ENCODE measurements at regions not wholly inside any gene's neighbourhood (a gene's known extent, or its start where the extent isn't known, plus 50 kb on each side); places are given as distances from the start of the nearest gene placed in this dataset.

- no peak for DNase-seq
Measured at GRCh38 chr4:156593464-156593863, 378.1 kb downstream of the PDGFC start.

DNA sequence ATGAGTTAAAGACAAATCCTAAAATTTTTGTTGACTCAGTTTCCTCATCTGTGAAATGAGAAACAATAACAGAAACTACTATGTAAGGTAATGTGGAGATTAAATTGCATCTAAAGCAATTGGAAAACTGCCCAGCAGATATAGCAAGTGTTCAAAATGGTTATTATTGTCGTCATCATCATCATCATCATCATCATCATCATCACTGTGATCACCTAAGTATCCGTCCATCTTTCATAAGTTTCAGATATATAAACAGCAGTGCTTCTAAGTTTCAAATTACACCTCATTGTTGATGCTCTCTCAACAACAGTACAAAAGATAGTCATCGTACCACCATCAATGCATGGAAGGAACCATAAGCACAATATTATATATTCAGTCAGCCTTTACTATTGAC, 379.9 kb downstream of the PDGFC start:
- no peak for DNase-seq

GRCh38 chr4:156584100-156584499, 387.5 kb downstream of the PDGFC start:
- DNase-seq = no peak

DNA sequence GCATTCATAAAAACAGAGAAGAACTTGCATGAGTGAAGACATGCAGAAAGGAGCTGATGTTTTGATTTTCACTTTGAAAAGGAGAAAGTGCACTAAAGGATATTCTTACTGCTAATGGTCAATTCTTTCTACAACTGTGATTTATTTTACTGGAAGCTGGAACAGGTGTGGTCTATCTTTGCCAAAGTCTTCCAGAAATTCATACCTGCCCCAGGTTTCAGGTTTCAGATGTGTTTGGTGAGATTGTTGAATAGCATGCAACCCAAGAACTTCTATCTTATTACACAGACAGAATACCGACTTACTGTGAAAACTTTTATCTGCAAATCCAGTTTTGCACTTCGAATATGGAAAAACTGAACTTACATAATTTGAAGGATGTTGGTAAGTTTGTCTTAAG, 388.3 kb downstream of the PDGFC start:
- no peak for DNase-seq

GRCh38 chr4:156581282-156582063, 390.1 kb downstream of the PDGFC start:
- no peak for DNase-seq

DNA sequence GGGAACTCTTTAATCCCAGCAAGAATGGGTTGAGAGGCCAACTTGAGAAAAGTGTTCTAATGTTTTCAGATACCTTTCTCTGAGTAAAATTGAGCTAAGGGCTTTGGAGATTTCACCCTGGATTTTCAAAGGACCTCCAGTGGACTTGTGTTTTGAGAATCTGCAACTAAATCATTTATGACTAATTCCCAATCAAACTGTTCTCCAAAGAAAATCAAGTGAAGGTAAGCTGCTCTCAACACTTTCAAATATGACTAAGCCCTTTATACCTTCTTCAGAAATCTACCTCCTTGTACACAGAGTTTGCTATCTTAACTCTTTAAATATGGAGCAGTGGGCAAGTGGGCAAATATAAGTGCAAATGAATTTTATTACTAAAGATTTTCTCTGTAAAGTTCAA, 392.9 kb downstream of the PDGFC start:
- no peak for DNase-seq

DNA sequence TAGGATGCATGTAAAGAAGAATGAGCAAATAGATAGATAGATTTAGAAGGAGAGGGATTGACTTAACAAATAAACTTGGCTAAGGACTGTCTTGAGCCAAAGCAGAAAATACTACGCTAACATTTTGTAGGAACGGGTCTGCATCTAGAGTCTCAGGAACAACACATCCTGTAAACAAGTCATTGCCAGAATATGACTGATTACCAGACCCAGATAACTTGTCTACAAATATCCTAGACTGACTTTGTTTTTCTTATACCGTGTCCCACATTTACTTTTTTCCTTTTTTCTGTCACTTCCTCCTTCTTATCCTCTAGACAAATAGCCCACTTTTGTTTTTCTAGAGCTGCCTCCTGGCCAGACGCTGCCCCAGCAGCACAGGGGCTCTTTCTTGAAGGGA, 393.6 kb downstream of the PDGFC start:
- DNase-seq = no peak

DNA sequence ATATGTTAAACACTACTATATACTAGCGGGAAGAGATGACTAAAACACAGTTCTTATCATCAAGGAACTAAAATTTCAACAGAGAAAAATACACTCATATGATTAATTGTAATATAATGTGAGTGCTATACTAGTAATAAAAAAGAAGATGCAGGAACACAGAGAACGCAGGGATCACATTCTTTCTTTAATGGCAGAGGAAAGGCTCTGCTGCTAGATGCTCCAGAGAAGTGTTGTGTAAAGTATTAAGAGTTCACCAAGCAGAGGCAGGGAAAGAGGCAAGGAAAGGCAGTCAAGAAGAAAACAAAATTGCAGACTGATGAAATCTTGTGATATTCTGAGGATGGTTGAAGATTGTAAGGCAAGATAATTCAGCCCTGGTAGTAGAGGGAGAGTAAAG, 394.7 kb downstream of the PDGFC start:
- no peak for DNase-seq

GRCh38 chr4:156575430-156576073, 396.0 kb downstream of the PDGFC start:
- DNase-seq = no peak

GRCh38 chr4:156571146-156571545, 400.5 kb downstream of the PDGFC start:
- DNase-seq = no peak

DNA sequence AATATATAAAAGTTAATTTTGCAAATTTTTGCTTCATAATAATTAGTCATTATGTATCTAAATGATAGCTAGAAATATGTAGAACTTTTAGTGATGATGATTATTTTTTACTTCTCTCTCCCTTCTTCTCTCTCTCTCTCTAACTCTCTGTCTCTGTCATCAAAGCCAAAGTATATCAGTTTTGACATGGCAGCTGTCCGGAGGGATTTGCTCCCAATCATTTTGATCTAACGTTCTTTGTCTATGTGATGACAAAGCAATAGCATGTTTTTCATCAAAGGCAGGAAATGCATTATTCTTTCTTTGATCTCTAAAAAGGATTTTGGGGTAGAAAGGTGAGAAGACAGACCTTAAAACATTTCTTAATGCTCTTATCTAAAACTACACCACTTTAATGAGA, 402.1 kb downstream of the PDGFC start:
- DNase-seq = no peak

DNA sequence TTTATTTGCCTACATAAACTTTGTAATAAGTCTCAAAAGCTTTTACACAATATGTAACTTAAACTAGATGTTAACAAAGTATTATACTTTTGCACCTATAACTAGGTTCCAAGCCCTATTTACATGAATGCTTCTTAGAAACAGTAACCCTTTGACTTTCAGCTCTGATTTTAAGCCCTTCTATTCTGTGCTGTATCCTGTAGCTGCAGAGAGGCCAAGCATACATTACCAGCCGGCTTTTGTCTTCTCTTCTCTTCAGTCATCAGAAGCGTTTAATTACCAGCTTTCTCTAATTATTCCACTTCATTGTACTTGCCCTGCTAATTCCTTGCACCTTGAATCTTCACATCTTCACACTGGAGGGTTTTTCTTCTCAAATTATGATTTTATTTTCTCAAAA, 403.1 kb downstream of the PDGFC start:
- DNase-seq = no peak

- no peak for DNase-seq
Measured at GRCh38 chr4:156568041-156568440, 403.6 kb downstream of the PDGFC start.

DNA sequence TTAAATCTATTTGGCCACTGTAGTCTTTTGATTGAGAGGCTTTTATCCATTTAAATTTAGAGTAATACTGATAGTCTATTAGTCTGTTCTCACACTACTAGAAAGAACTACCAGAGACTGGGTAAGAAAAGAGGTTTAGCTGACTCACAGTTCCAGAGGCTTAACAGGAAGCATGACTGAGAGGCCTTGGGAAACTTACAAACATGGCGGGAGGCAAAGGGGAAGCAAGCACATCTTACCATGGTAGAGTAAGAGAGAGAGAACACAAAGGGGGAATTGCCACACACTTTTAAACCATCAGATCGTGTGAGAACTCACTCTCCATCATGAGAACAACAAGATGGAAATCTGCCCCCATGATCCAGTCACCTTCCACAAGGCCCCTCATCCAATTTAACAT, 410.9 kb downstream of the PDGFC start:
- DNase-seq = no peak

- DNase-seq = no peak
Measured at GRCh38 chr4:156559346-156559745, 412.3 kb downstream of the PDGFC start.

DNA sequence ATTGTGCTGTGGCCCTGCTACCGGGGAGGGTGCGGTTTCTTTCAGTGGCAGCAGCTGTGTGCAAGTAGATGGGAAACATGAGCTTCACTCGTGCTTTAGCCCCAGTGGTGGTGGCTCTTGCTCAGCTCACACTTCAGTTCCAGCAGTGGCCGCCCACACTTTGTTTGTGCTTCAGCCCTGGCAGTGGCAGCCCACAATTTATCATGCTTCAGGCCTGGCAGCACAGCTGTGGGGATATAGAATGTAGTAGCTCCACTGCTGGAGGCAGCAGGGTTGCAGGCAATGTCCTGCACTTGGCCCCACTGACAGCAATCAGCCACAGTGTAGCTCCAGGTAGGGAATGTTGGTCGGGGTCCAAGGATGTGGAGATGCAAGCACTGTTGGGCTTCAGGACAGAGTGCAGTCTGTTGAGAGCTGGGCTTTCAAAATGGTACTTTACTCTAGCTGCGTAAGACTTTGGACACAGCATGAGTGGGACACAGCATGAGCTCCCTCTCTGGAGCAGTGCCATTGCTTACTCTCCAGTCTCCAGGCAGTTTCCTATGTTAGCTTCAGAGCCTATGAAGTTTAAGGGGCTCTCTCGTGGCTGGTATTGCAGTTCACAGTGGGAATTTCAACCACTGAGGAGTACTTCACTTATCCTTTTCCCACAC, 413.1 kb downstream of the PDGFC start:
- no peak for DNase-seq

DNA sequence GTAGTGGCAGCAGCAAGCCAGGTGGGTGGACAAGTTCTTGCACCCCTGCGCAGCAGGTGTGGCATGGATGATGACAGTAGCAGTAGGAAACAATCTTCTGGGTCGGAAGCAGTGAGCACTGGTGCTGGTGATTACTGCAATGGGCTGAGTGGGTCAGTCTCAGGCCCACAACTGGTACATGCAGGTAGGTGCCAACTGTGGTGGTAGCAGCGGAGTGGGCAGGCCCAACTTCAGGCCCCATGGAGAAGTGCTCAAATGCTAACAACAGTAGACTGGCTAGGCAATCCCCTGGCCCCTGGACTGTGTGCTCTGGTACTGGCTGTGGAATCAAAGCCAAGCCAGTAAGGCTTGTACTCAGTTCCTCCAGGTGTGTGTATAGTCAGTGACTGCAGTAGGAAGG, 413.7 kb downstream of the PDGFC start:
- DNase-seq = no peak

- DNase-seq = no peak
Measured at GRCh38 chr4:156556336-156556735, 415.3 kb downstream of the PDGFC start.

DNA sequence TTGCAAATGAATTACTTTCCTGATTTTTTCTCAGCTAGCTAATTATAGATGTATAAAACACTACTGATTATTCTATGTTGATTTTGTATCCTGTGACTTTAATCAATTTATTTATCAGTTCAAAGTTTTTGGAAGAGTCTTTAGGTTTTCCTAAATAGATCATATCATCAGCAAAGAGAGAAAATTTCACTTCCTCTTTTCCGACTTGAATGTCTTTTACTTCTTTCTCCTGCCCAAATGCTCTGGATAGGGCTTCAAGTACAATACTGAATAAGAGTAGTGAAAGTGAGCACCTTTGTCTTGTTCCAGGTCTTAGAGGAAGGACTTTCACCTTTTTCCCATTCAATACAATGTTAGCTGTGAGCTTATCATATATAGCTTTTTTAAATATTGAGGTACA, 417.9 kb downstream of the PDGFC start:
- no peak for DNase-seq

- DNase-seq = no peak
Measured at GRCh38 chr4:156547891-156548290, 423.7 kb downstream of the PDGFC start.

DNA sequence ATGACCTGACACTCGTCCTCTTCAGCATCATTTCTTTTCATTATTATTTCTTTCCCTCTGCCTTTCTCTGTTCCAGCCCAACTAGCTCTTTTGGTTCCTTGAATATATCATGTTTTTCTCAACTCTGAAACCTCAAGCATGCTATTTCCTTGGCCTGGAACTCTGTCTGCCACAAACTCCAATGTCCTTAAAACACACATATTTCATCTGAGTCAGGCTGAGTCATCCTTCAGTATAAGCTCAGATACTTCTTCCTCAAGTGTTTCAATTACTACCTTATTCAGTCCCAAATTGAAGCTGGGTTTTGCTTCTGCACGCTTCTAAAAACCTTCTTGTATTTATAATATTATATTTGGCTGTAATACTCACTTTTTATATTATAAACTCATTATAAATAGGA, 424.2 kb downstream of the PDGFC start:
- no peak for DNase-seq

DNA sequence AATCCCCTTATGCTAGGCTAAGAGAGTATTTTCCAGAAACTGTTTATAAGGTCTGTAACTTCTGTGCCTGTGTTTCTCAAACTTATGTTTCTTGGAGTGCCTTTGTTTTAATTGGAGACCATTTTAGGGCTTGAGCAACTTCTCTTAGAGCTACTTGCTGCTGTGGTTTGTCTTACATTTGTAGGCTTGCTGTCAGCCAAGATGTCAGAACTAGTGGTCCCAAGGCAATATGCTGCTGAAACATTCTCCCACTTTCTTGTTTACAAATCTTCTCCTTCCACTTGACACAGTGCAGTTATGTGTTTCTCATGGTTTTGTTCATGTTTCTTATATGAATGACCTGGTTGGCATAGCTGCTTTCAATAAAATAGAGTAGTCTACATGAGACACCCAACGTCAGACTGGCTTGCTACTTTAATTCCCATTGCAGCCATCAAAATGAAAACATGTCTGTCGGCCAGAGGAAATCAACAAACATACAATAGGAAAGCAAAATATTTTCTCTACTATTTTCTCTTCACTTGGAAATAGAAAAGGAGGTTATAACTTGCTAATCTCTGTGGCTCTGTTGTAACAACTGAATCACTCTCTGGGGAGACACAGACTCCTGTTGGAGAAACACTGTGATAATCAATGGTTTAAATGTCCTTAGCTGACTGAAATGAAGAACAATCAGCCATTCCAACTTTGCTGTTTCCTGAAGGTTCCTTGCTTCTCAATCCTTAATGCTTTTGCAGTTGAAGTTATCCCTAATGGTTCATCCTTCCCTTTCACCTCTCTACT, 426.4 kb downstream of the PDGFC start:
- no peak for DNase-seq

DNA sequence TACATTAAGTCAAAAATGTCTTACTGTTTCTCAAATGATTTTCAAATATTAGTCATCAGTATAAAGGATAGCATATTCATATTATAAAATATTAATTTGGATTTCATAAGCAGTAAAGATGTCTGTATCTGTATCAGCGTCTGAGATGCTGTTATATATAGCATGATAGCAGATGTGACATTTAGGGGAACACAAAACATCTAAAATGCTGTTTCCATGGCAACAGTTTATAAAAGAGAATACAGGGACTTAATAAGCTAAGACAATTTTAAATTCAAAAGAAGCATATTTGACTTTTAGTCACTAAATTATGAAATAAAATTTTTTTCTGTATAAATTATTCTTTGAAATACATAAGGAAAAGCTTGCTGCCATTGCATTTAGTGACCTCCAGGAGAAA, 432.2 kb downstream of the PDGFC start:
- no peak for DNase-seq

All from SHP77 treated with DMSO at 0.1 percent for 48 hours (cell line).